H1 (cell line): ENCODE measurements at regions not wholly inside any gene's neighbourhood (a gene's known extent, or its start where the extent isn't known, plus 50 kb on each side); places are given as distances from the start of the nearest gene placed in this dataset.

Source experiments
- CTCF ChIA-PET: fragments of 300-600 bp; sonication (Branson Sonifier 250); formaldehyde crosslinking; loops from one replicate; lab custom pipeline; 2021; ENCODE audit not compliant: partially characterized antibody; lab: Charles Lee
- POLR2A ChIA-PET: fragments of 300-600 bp; sonication (Branson Sonifier 250); formaldehyde crosslinking; loops from one replicate; lab custom pipeline; 2021; ENCODE audit warnings: inconsistent platforms; ENCODE audit not compliant: partially characterized antibody; lab: Charles Lee
- DNase-seq, 2 experiments: peaks; one replicate each; pipeline versions ENCODE4 v3.0.0 to v3.0.0-alpha.2; 2010 to 2022; ENCODE audit warnings: low spot score in 2 of 2, low read depth in 1 of 2, mixed read lengths in 1 of 2
- FAIRE-seq: peaks from 2 replicates; lab custom pipeline; 2011; peaks lifted over from hg19 to GRCh38; lab: Jason Lieb, UNC
- H2AFZ ChIP-seq: 2 replicates; pipeline ENCODE4 v1.8.1; 2012; ENCODE audit warnings: low read length, inconsistent platforms
- H2AK5ac ChIP-seq: 2 replicates; pipeline ENCODE4 v1.6.1; 2013; ENCODE audit warnings: low read depth, low read length
- H2BK120ac ChIP-seq: replicated peaks from 2 replicates; pipeline ENCODE3; 2013; ENCODE audit warnings: low read depth, low read length, inconsistent platforms
- H2BK12ac ChIP-seq: 2 replicates; pipeline ENCODE4 v1.6.1; 2013; ENCODE audit warnings: low read depth, low read length
- H2BK15ac ChIP-seq: 2 replicates; pipeline ENCODE4 v1.6.1; 2013; ENCODE audit warnings: low read length
- H2BK20ac ChIP-seq: 2 replicates; pipeline ENCODE4 v1.6.1; 2013; ENCODE audit warnings: low read length
- H2BK5ac ChIP-seq: 2 replicates; pipeline ENCODE4 v1.6.1; 2013; ENCODE audit warnings: low read depth, low read length
- H3K14ac ChIP-seq: 2 replicates; pipeline ENCODE4 v1.6.1; 2013; ENCODE audit warnings: inconsistent platforms; ENCODE audit not compliant: insufficient read length
- H3K18ac ChIP-seq: 2 replicates; pipeline ENCODE4 v1.6.1; 2013; ENCODE audit warnings: low read length; ENCODE audit errors: extremely low read depth
- H3K23ac ChIP-seq: 2 replicates; pipeline ENCODE4 v1.6.1; 2013; ENCODE audit warnings: inconsistent platforms; ENCODE audit not compliant: insufficient read length
- H3K23me2 ChIP-seq: 2 replicates; pipeline ENCODE4 v1.6.1; 2013; ENCODE audit warnings: low read depth, low read length
- H3K27ac ChIP-seq: 2 replicates; pipeline ENCODE4 v1.6.1; 2011; ENCODE audit warnings: low read depth, low read length, inconsistent platforms
- H3K27me3 ChIP-seq, 4 experiments: replicated peaks in 1 of 4; 1 replicate in 1 of 4; 2 replicates in 3 of 4; pipeline versions ENCODE4 v1.6.1 to v1.8.1; 2011 to 2013; ENCODE audit warnings: low read length in 3 of 4, mild to moderate bottlenecking in 3 of 4, inconsistent platforms in 2 of 4, mixed read lengths in 2 of 4, moderate library complexity in 1 of 4; ENCODE audit not compliant: control insufficient read depth in 3 of 4, insufficient read depth in 3 of 4; ENCODE audit errors: extremely low read depth in 1 of 4
- H3K36me3 ChIP-seq, 4 experiments: 2 replicates each; pipeline versions ENCODE4 v1.6.1 to v1.8.1; 2011 to 2013; ENCODE audit warnings: mild to moderate bottlenecking in 4 of 4, low read length in 3 of 4, moderate library complexity in 2 of 4, control low read depth in 1 of 4, inconsistent platforms in 1 of 4; ENCODE audit not compliant: insufficient read depth in 4 of 4, control insufficient read depth in 2 of 4
- H3K4ac ChIP-seq: replicated peaks from 2 replicates; pipeline ENCODE3; 2013; ENCODE audit warnings: low read length, low read depth, mixed read lengths, inconsistent platforms; ENCODE audit not compliant: insufficient read length
- H3K4me1 ChIP-seq, 4 experiments: replicated peaks in 1 of 4; 1 replicate in 1 of 4; 2 replicates in 3 of 4; pipeline versions ENCODE4 v1.6.1 to v1.8.1; 2011 to 2013; ENCODE audit warnings: low read length in 3 of 4, inconsistent platforms in 2 of 4, mixed read lengths in 1 of 4; ENCODE audit not compliant: insufficient read depth in 4 of 4, control insufficient read depth in 3 of 4
- H3K4me2 ChIP-seq, 2 experiments: 2 replicates each; pipeline versions ENCODE4 v1.6.1 to v1.8.1; 2011 to 2013; ENCODE audit warnings: low read depth in 2 of 2, low read length in 2 of 2, control low read depth in 1 of 2, inconsistent platforms in 1 of 2, mild to moderate bottlenecking in 1 of 2; ENCODE audit not compliant: insufficient read depth in 1 of 2
- H3K4me3 ChIP-seq, 4 experiments: fragments of 200-600, 300-600 bp in 1 of 4; sonication (generic), shearing (Covaris generic), sonication (Bioruptor Twin) in 1 of 4; 2 replicates each; pipeline versions ENCODE4 v1.5.1 to v1.8.1; 2011 to 2016; ENCODE audit warnings: low read length in 4 of 4, low read depth in 3 of 4, control low read depth in 2 of 4, inconsistent platforms in 2 of 4, mild to moderate bottlenecking in 2 of 4, mixed read lengths in 1 of 4, moderate library complexity in 1 of 4; ENCODE audit not compliant: insufficient read depth in 2 of 4; ENCODE audit errors: extremely low read depth in 1 of 4
- H3K56ac ChIP-seq: replicated peaks from 2 replicates; pipeline ENCODE3; 2013; ENCODE audit warnings: low read depth, mild to moderate bottlenecking, mixed read lengths, low read length, inconsistent platforms; ENCODE audit not compliant: insufficient read length
- H3K79me1 ChIP-seq: 2 replicates; pipeline ENCODE4 v1.6.1; 2013; ENCODE audit warnings: low read depth, low read length, control low read depth
- H3K79me2 ChIP-seq, 2 experiments: 2 replicates each; pipeline versions ENCODE4 v1.6.1 to v1.8.1; 2012 to 2013; ENCODE audit warnings: low read length in 2 of 2, mild to moderate bottlenecking in 2 of 2, inconsistent platforms in 1 of 2; ENCODE audit not compliant: insufficient read depth in 2 of 2, control insufficient read depth in 1 of 2
- H3K9ac ChIP-seq, 4 experiments: replicated peaks in 1 of 4; 1 replicate in 1 of 4; 2 replicates in 3 of 4; pipeline versions ENCODE4 v1.6.1 to v1.8.1; 2011 to 2013; ENCODE audit warnings: low read depth in 3 of 4, low read length in 3 of 4, control low read depth in 2 of 4, mild to moderate bottlenecking in 2 of 4, moderate library complexity in 2 of 4, inconsistent platforms in 1 of 4; ENCODE audit errors: extremely low read depth in 1 of 4
- H3K9me3 ChIP-seq, 2 experiments: 2 replicates each; pipeline versions ENCODE4 v1.6.1 to v1.8.1; 2012 to 2013; ENCODE audit warnings: mild to moderate bottlenecking in 2 of 2, moderate library complexity in 2 of 2, control low read depth in 1 of 2, inconsistent platforms in 1 of 2, low read depth in 1 of 2, low read length in 1 of 2, mixed read lengths in 1 of 2; ENCODE audit not compliant: insufficient read depth in 2 of 2
- H4K20me1 ChIP-seq, 2 experiments: replicated peaks in 1 of 2; 2 replicates each; pipeline versions ENCODE3 to v1.8.1; 2011 to 2013; ENCODE audit warnings: inconsistent platforms in 2 of 2, low read length in 2 of 2, mild to moderate bottlenecking in 1 of 2; ENCODE audit not compliant: insufficient read depth in 2 of 2, control insufficient read depth in 1 of 2
- H4K5ac ChIP-seq: 2 replicates; pipeline ENCODE4 v1.6.1; 2013; ENCODE audit warnings: low read length, low read depth, mixed read lengths, inconsistent platforms; ENCODE audit not compliant: insufficient read length
- H4K8ac ChIP-seq: 2 replicates; pipeline ENCODE4 v1.8.0; 2013; ENCODE audit warnings: mild to moderate bottlenecking, moderate library complexity, low read length, inconsistent platforms; ENCODE audit not compliant: insufficient read depth; ENCODE audit errors: extremely low read depth
- H4K91ac ChIP-seq: replicated peaks from 2 replicates; pipeline ENCODE3; 2013; ENCODE audit warnings: low read length, mixed read lengths, inconsistent platforms; ENCODE audit not compliant: insufficient read length
- KDM1A ChIP-seq: fragments of 200-600, 300-600 bp; sonication (generic); IDR thresholded peaks from 2 replicates; pipeline ENCODE4 v1.7.1; 2016; ENCODE audit warnings: mild to moderate bottlenecking, low read length, borderline replicate concordance
- RBBP5 ChIP-seq: IDR thresholded peaks from 2 replicates; pipeline ENCODE4 v1.7.1; 2012; ENCODE audit warnings: low read depth, mild to moderate bottlenecking, inconsistent platforms, low read length, moderate library complexity, borderline replicate concordance
- TAF7 ChIP-seq: optimal IDR thresholded peaks from 2 replicates; pipeline ENCODE3; 2011; ENCODE audit warnings: low read depth, mild to moderate bottlenecking, inconsistent platforms, low read length, moderate library complexity, borderline replicate concordance
- WGBS, 2 experiments: shearing (Covaris generic) in 1 of 2; methylation state at CpG; one replicate each; pipeline versions ENCODE4 v1.1.6 to v1.1.7; 2013 to 2015; ENCODE audit warnings: low lambda C conversion rate in 2 of 2, mixed read lengths in 2 of 2, inconsistent platforms in 1 of 2, low coverage in 1 of 2, missing lambda C conversion rate in 1 of 2; ENCODE audit not compliant: insufficient replicate concordance in 2 of 2, insufficient coverage in 1 of 2, insufficient read length in 1 of 2; ENCODE audit errors: extremely low coverage in 1 of 2, missing lambda C conversion rate in 1 of 2; 5-methylcytosine and 5-hydroxymethylcytosine counted together

DNA sequence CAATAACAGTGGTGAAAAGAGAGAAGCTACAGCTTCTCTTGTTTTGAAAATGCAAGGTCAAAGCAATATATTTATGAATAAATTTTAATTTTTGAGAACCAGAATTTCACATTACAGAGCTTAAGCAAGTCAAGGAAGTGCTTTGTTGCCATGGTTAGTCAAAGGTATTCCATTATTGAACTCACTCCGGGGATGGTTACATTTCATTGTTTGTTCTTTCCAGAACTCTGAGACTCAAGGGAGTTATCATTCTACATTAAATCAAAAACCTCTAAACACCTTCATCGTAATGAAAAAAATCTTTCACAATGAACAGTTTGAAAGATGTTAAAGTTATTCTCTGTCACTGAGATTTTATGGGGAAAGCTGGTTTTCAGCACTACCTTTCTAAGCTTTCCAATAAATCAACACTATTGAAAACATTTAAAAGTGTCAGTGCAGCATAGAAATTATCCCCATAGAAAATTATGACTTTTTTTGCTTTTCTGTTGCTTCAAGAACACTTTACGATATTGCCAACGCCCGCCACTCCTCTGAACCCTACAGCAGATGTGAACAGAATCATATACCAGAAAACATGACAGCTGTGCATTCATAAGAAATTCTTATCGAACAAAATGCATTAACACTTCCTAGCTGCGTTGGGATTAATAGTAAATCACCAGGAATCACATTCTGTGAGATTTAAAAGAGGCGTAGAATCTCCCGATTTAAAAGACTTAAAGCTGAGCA is 83.0 kb downstream of the OTOL1 start:
- ChIA-PET CTCF (interaction anchor here (0.6 to 0.8 kb wide), 3 partner anchors 99 to 734 kb away, joined by 3 to 4 read pairs (median 3); no protein-coding TSS in a partner anchor), POLR2A (no interaction called here)
- Histone ChIP-seq H3K79me2 (no peaks in the 10 kb centered on the region), H3K56ac (no peak overlapping the region), H3K36me3 (no peaks in the 10 kb centered on the region), H3K27me3 (no peaks in the 10 kb centered on the region), H4K91ac (no peak overlapping the region), H3K9me3 (no peaks in the 10 kb centered on the region), H3K4ac (no peak overlapping the region), H2AFZ (no peak overlapping the region), H3K9ac (no peak overlapping the region), H4K8ac (no peak overlapping the region), H4K5ac (no peak overlapping the region), H2BK12ac (no peak overlapping the region), H2BK20ac (no peak overlapping the region), H3K79me1 (no peaks in the 10 kb centered on the region), H3K23me2 (no peaks in the 10 kb centered on the region), H2BK15ac (no peak overlapping the region), H3K4me1 (no peaks in the 10 kb centered on the region; a peak in 1 of 7 replicates), H3K23ac (no peak overlapping the region), H3K14ac (no peak overlapping the region), H3K4me2 (no peak overlapping the region), H3K4me3 (no peak overlapping the region), H4K20me1 (no peaks in the 10 kb centered on the region), H3K27ac (no peak overlapping the region), H3K18ac (no peak overlapping the region), H2BK120ac (no peak overlapping the region), H2BK5ac (no peak overlapping the region), H2AK5ac (no peak overlapping the region)
- DNase-seq (no peak), FAIRE-seq (no peak)
- 90% methylated on average over 9 of the region's 9 CpGs; no CpG with 5 or more reads in 1 of the 2 experiments for WGBS, 2 experiments
- TF ChIP-seq KDM1A = no peak
- no peak for TF ChIP-seq TAF7
- no peak for TF ChIP-seq RBBP5
